Skeletal muscle tissue (tissue), 3 donors: ENCODE measurements at regions not wholly inside any gene's neighbourhood (a gene's known extent, or its start where the extent isn't known, plus 50 kb on each side); places are given as distances from the start of the nearest gene placed in this dataset.
"Not testable (repeated sequence)": the region's sequence is repeated elsewhere in the genome, so short reads cannot be mapped to it uniquely, and the experiment has no call there.

ENCODE experiments used
- H3K27ac ChIP-seq: one replicate; pipeline ENCODE4 v1.7.0; 2013; ENCODE audit warnings: mild to moderate bottlenecking, low read depth, low read length, inconsistent platforms
- H3K27me3 ChIP-seq, 3 donors: one replicate each; pipeline ENCODE4 v1.7.0; 2013; ENCODE audit warnings: low read length in 3 of 3; ENCODE audit not compliant: control insufficient read depth in 3 of 3, insufficient read depth in 3 of 3
- H3K36me3 ChIP-seq, 3 donors: one replicate each; pipeline ENCODE4 v1.7.0; 2013; ENCODE audit warnings: low read length in 3 of 3; ENCODE audit not compliant: control insufficient read depth in 3 of 3, insufficient read depth in 3 of 3
- H3K4me1 ChIP-seq, 3 donors: one replicate each; pipeline ENCODE4 v1.7.0; 2013; ENCODE audit warnings: low read length in 3 of 3, mild to moderate bottlenecking in 3 of 3; ENCODE audit not compliant: control insufficient read depth in 3 of 3, insufficient read depth in 3 of 3
- H3K4me3 ChIP-seq, 3 donors: one replicate each; pipeline ENCODE4 v1.7.0; 2013; ENCODE audit warnings: low read length in 3 of 3
- H3K9ac ChIP-seq, 3 donors: one replicate each; pipeline ENCODE4 v1.7.0; 2013; ENCODE audit warnings: low read length in 3 of 3, mild to moderate bottlenecking in 3 of 3, moderate library complexity in 2 of 3, low read depth in 1 of 3
- H3K9me3 ChIP-seq, 3 donors: one replicate each; pipeline ENCODE4 v1.7.0; 2013; ENCODE audit warnings: low read length in 3 of 3; ENCODE audit not compliant: control insufficient read depth in 3 of 3
- donor health status: Osteomylitis.

DNA sequence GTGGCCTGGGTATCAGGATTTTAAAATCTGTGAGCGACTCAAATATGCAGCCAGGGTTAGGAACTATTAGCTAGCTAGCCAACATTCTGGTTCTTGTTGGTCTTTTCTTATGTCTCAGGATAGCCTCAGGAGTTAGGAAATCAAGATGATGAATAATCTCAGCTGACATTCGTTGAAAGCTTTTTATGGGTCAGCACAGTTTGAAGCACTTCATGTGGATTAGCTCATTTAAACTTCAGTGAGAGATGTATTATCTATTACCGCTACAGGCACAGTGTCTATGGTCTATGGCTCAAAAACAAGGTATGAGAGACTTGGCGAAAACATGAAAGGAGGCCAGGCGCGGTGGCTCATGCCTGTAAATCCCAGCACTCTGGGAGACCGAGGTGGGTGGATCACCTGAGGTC lies 187.5 kb upstream of the THRB start:
- Histone ChIP-seq H3K36me3 (no peaks in the 10 kb centered on the region), H3K27me3 (no peaks in the 10 kb centered on the region), H3K9ac (no peak overlapping the region), H3K9me3 (no peaks in the 10 kb centered on the region), H3K4me1 (peaks cover 2 to 11% (median 6%) of the 10 kb centered on the region in 3 donors), H3K4me3 (no peak overlapping the region), H3K27ac (no peak overlapping the region)

DNA sequence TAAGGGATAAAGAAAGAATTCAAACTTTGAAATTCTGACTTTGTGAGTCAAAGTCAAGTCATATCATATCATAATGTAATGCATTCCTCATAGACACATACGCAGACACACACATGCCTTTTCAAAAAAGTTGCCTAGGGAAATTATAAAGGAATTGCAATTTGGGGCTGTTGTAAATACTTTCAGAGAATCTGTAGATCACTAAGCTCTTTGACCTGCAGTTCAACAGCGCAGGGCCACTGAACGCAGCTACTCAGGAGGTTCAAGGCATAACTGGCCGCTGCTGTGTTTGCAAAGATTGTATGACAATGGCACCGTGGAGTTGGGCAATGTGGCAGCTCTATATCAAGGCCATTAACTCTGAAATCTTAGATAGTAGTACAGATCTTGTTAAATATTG lies 188.4 kb upstream of the THRB start:
- Histone ChIP-seq H3K27ac (no peak overlapping the region), H3K4me3 (no peak overlapping the region), H3K4me1 (peaks cover 8 to 11% (median 9%) of the 10 kb centered on the region in 3 donors), H3K36me3 (no peaks in the 10 kb centered on the region), H3K9ac (peak overlapping the region in 1 of 3 donors; percentile 15), H3K27me3 (no peaks in the 10 kb centered on the region), H3K9me3 (no peaks in the 10 kb centered on the region)

DNA sequence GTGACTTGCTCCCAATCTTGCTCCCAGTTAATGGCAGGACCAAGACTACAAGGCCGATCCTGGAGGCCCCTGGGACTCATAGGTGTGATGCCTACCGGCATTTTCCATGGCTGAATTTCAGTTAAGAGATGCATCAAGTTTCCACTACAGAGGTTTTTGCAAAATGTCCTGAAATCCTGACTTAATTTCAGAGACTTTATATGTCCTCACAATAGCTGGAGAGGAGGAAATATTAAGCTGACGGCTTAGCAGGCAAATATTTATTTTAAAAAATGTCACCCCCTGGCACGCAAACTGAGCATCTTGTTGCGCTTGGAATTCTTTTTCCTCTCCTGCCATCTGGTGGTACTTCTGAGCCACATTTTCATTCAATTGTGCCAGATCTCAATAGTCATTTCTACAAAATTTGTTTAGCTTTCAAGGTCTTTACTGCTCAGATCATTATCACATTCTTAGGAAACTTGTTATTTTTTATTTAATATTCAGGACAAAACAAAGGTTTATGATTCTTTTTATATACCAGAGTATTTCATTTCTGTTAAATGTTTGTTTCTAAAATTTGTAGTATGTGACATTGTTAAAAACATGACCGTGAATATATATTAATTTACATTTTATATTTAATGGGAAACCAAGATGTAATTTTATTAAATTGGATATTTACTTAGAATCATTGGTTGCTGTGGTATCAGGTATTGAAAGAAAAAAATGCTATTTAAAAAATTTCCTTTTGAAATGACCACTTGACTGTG lies 189.2 kb upstream of the THRB start:
- Histone ChIP-seq H3K4me3 (no peak overlapping the region), H3K4me1 (peaks cover 8 to 11% (median 9%) of the 10 kb centered on the region in 3 donors), H3K9me3 (no peaks in the 10 kb centered on the region), H3K9ac (peak overlapping the region in 1 of 3 donors; percentile 4), H3K36me3 (no peaks in the 10 kb centered on the region), H3K27me3 (no peaks in the 10 kb centered on the region), H3K27ac (no peak overlapping the region)

DNA sequence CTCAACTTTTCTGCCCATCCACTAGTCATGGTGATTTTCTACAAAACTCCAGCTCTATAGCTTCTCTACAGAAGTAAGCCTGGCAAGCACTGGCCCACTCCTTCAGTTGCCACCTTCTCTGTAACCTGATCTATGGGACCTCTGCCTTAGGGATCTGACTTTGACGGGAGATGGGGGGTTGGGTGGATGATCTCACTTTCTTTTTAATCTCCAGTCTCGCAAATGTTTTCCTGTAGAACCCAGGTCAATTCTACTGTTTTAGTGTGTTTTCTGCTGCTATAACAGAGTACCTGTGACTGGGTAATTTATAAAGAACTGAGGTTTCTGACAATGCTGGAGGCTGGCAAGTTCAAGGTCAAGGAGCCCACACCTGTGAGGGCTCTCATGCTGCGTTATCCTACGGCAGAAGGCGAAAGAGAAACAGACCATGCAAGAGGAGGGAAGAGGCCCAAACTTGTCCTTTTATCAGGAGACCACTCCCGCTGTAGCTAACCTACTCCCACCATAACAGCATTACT lies 189.9 kb upstream of the THRB start:
- peaks cover 8 to 14% (median 9%) of the 10 kb centered on the region in 3 donors for H3K4me1 ChIP-seq

DNA sequence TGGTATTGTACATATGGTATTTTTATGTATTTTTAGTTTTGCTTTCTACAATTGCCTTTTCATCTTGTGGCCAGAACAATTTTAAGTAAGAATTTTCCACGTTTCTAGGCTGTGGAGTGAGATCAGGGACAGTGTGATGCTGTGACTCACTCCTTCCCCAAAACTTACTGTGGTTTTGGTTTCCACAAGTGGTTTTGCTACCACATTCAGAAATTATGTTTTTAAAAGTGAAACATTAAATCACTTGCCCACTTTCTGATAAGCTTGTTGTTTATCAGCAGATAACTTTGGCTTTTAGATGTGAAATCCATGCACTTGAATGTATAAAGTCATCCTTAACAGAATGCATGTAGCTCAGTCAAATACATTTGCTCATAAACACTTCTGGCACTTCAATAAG lies 192.2 kb upstream of the THRB start:
- H3K4me3 ChIP-seq = no peak overlapping the region
- H3K27ac ChIP-seq = no peak overlapping the region
- no peak overlapping the region for H3K9ac ChIP-seq
- no peaks in the 10 kb centered on the region for H3K9me3 ChIP-seq
- no peaks in the 10 kb centered on the region for H3K27me3 ChIP-seq
- H3K4me1 ChIP-seq = peaks cover 8 to 14% (median 9%) of the 10 kb centered on the region in 3 donors
- no peaks in the 10 kb centered on the region for H3K36me3 ChIP-seq

More for the DNA sequence above, 189.9 kb upstream of the THRB start:
- peak overlapping the region in 1 of 3 donors; percentile 7 for H3K4me3 ChIP-seq
- peak overlapping the region in 2 of 3 donors; percentile 4 to 36 for H3K9ac ChIP-seq
- H3K27ac ChIP-seq = no peak overlapping the region
- H3K9me3 ChIP-seq = no peaks in the 10 kb centered on the region
- no peaks in the 10 kb centered on the region for H3K36me3 ChIP-seq
- H3K27me3 ChIP-seq = no peaks in the 10 kb centered on the region

DNA sequence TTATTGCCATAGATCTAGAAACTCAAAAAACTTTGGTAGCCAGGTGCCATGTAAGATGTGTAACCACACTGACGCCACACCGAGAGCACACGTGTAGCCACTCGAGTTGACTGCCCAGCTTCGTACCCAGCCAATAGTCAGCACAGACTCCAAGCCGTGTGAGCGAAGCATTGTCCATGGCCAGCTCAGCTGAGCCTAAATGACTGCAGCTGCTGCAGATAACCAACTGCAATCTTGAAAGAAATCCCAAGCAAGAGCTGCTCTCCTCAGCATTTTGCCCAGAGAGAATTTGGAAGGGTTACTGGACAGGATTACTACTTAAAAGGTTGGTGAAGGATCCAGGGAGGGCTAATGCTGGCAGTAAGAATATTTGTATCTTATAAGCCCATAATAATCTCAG lies 193.0 kb upstream of the THRB start:
- no peaks in the 10 kb centered on the region for H3K27me3 ChIP-seq
- H3K27ac ChIP-seq = peak overlapping the region; percentile 63
- peak overlapping the region in 1 of 3 donors; percentile 0 for H3K9ac ChIP-seq
- no peaks in the 10 kb centered on the region for H3K9me3 ChIP-seq
- no peaks in the 10 kb centered on the region for H3K36me3 ChIP-seq
- H3K4me3 ChIP-seq = peak overlapping the region in 1 of 3 donors; percentile 7
- peaks cover 8 to 14% (median 9%) of the 10 kb centered on the region in 3 donors for H3K4me1 ChIP-seq

DNA sequence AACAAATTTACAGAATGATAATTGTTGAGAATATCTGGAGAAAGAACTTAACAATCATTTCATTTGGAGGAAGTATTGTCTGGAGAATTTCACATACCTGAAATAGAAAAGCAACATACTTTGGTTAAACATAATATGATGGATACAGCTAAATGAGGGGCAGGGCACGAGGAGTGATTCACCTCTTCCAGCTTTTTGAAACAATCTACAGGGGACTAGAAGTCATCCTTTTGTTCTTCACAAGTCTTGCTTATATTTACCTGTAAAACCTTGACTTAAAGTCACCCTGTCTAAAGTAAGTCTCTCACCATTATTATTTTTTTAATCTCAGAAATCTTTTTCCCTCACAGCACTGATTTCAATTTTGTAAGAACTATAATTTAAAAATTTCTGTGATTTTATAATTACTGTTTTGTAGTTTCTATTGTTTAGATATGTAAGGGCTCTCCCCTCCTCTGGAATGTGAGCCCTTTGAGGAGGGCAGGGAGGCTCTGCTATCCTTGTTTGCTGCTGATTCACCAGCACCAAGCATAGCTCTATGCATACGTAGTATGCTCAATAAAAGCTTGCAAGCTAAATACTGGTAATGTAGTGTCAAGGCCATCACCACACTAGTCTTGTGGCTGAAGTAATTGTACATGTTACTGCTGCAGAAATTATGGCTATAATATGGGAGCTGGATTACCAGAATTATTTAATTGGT lies 193.9 kb upstream of the THRB start:
- Histone ChIP-seq H3K27ac (peak overlapping the region; percentile 63), H3K4me3 (no peak overlapping the region), H3K9ac (no peak overlapping the region), H3K4me1 (peaks cover 7 to 12% (median 8%) of the 10 kb centered on the region in 3 donors), H3K9me3 (no peaks in the 10 kb centered on the region), H3K27me3 (no peaks in the 10 kb centered on the region), H3K36me3 (no peaks in the 10 kb centered on the region)

DNA sequence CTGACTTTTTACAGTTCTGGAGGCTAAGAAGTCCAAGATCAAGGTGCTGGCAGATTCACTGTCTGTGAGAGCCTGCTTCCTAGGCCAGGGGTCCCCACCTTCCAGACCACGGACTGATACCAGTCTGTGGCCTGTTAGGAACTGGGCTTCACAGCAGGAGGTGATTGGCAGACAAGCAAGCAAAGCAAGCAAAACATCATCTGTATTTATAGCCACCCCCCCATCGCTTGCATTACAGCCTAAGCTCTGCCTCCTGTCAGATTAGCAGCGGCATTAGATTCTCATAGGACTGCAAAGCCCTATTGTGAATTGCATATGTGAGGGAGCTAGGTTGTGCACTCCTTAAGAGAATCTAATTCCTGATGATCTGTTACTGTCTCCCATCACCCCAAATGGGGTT lies 194.7 kb upstream of the THRB start:
- Histone ChIP-seq H3K9me3 (no peaks in the 10 kb centered on the region), H3K4me1 (peaks cover 6 to 8% (median 7%) of the 10 kb centered on the region in 3 donors), H3K4me3 (no peak overlapping the region), H3K36me3 (no peaks in the 10 kb centered on the region), H3K27me3 (no peaks in the 10 kb centered on the region), H3K9ac (no peak overlapping the region), H3K27ac (peak overlapping the region; percentile 63)

DNA sequence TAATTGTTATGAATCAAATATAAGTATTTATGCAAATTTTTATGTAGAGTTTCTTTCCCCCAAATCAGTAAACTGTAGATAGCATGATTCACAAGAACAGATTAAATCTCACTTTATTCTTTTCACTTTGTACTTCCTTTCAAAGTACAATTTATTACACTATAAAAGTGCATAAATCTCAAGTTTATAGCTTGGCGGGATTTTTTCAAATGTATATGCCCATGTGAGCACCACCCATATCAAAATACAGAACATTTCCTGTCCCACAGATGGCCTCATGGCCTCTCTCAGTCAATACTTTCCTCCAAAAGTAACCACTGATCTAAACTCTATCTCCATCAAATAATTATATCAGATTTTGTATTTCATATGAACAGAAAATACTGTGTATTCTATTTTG lies 196.1 kb upstream of the THRB start:
- no peak overlapping the region for H3K9ac ChIP-seq
- no peak overlapping the region for H3K4me3 ChIP-seq
- H3K27ac ChIP-seq = no peak overlapping the region
- no peaks in the 10 kb centered on the region for H3K36me3 ChIP-seq
- H3K27me3 ChIP-seq = no peaks in the 10 kb centered on the region
- H3K4me1 ChIP-seq = peaks cover 3 to 6% (median 6%) of the 10 kb centered on the region in 3 donors
- H3K9me3 ChIP-seq = no peaks in the 10 kb centered on the region

DNA sequence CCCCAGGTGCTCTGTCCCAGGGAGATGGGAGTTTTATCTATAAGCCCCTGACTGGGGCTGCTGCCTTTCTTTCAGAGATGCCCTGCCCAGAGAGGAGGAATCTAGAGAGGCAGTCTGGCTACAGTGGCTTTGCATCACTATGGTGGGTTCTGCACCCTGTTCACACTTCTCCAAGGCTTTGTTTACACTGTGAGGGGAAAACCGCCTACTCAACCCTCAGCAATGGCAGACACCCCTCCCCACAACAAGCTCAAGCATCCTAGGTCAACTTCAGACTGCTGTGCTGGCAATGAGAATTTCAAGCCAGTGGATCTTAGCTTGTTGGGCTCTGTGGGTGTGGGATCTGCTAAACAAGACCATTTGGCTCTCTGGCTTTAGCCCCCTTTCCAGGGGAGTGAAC lies 204.4 kb upstream of the THRB start:
- not testable (repeated sequence) for H3K27ac ChIP-seq, H3K4me1 ChIP-seq

More for the DNA sequence above, 204.4 kb upstream of the THRB start:
- not testable (repeated sequence) for H3K9ac ChIP-seq, H3K4me3 ChIP-seq, H3K36me3 ChIP-seq, H3K9me3 ChIP-seq, H3K27me3 ChIP-seq
